ENCODE measurements at regions not wholly inside any gene's neighbourhood (a gene's known extent, or its start where the extent isn't known, plus 50 kb on each side); places are given as distances from the start of the nearest gene placed in this dataset.

DNA sequence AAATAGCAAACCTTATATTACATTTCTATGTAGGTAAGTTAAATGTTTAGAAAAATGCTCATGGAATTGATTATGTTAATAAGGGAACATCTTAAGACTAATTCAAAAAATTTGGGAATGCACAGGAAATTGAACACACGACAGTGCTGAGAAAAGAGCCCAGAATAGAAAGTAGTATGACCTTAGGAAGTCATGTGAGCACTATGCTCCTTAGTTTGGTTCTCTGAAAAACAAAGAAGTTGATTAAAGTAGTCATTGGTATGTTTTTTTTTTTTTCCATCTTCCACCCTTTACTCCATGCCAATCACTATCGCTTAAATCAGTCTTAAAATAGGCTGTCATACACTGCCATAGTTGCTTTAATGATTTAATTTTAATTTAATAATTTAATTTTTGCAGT is 242.9 kb downstream of the ANKRD7 start:
- H3K27me3 ChIP-seq (ENCODE audit: control insufficient read depth, insufficient read depth, low read length), result no peaks in the 10 kb centered on the region
- no peak overlapping the region for H3K4me3 ChIP-seq (ENCODE audit: insufficient read depth, low read depth, low read length)
- DNase-seq, result no peak
- no peaks in the 10 kb centered on the region for H3K36me3 ChIP-seq (replicated peaks; ENCODE audit: control insufficient read depth, insufficient read depth, low read length)

GRCh38 chr7:118472581-118472980 is 248.1 kb downstream of the ANKRD7 start:
- H3K27me3 ChIP-seq (ENCODE audit: control insufficient read depth, insufficient read depth, low read length), result no peaks in the 10 kb centered on the region
- H3K4me3 ChIP-seq (ENCODE audit: insufficient read depth, low read depth, low read length), result no peak overlapping the region
- no peaks in the 10 kb centered on the region for H3K36me3 ChIP-seq (replicated peaks; ENCODE audit: control insufficient read depth, insufficient read depth, low read length)
- DNase-seq, result no peak

- Histone ChIP-seq H3K36me3 (replicated peaks; ENCODE audit: control insufficient read depth, insufficient read depth, low read length) (no peaks in the 10 kb centered on the region), H3K27me3 (ENCODE audit: control insufficient read depth, insufficient read depth, low read length) (no peaks in the 10 kb centered on the region), H3K4me3 (ENCODE audit: insufficient read depth, low read depth, low read length) (no peak overlapping the region)
- no peak for DNase-seq
Measured at GRCh38 chr7:118473271-118473670, 248.8 kb downstream of the ANKRD7 start.

DNA sequence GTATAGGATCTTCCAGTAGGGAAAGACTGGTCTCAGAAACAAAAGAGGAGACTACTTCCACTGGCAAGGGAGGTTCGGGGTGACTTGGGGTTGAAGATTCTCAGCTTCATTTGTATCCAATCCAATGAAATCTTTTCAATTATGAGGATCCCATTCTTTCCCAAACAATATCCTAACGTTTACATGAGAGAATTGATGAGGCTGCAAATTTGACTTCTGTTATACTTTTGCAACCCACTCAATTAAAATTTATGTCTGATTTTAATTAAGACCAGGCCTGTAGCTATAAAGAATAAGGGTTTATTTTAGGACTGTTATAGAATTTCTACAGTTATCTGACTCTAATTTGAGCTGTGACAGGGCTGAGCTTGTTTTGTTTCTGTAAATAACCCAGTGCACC is 251.5 kb downstream of the ANKRD7 start:
- no peaks in the 10 kb centered on the region for H3K27me3 ChIP-seq (ENCODE audit: control insufficient read depth, insufficient read depth, low read length)
- no peaks in the 10 kb centered on the region for H3K36me3 ChIP-seq (replicated peaks; ENCODE audit: control insufficient read depth, insufficient read depth, low read length)
- no peak for DNase-seq
- H3K4me3 ChIP-seq (ENCODE audit: insufficient read depth, low read depth, low read length), result no peak overlapping the region

- Histone ChIP-seq H3K36me3 (replicated peaks; ENCODE audit: control insufficient read depth, insufficient read depth, low read length) (no peaks in the 10 kb centered on the region), H3K4me3 (ENCODE audit: insufficient read depth, low read depth, low read length) (no peak overlapping the region), H3K27me3 (ENCODE audit: control insufficient read depth, insufficient read depth, low read length) (no peaks in the 10 kb centered on the region)
- DNase-seq, result no peak
Measured at GRCh38 chr7:118477036-118477435, 252.5 kb downstream of the ANKRD7 start.

DNA sequence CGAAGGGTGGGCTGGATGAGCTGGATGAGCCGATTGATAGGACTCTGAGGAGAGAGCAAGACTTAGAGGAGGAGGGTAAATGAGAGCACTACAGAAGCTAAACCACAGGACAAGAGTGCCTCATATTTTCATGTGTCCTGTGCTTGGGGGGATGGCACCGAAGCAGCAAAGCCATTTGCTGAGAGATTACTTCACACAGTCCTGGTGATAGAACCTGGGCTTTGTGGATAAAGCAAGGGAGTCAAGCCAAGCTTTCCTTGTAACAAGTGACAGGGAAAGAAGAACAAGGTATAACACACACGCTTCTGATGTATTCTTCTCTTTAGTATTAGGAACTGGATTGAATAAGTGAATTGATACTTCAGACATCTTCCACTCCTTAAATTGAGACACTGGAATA is 253.7 kb downstream of the ANKRD7 start:
- H3K36me3 ChIP-seq (replicated peaks; ENCODE audit: control insufficient read depth, insufficient read depth, low read length), result no peaks in the 10 kb centered on the region
- no peak overlapping the region for H3K4me3 ChIP-seq (ENCODE audit: insufficient read depth, low read depth, low read length)
- DNase-seq, result no peak
- H3K27me3 ChIP-seq (ENCODE audit: control insufficient read depth, insufficient read depth, low read length), result no peaks in the 10 kb centered on the region

- DNase-seq, result no peak
- Histone ChIP-seq H3K4me3 (ENCODE audit: insufficient read depth, low read depth, low read length) (no peak overlapping the region), H3K27me3 (ENCODE audit: control insufficient read depth, insufficient read depth, low read length) (no peaks in the 10 kb centered on the region), H3K36me3 (replicated peaks; ENCODE audit: control insufficient read depth, insufficient read depth, low read length) (no peaks in the 10 kb centered on the region)
Measured at GRCh38 chr7:118478931-118479330, 254.4 kb downstream of the ANKRD7 start.

DNA sequence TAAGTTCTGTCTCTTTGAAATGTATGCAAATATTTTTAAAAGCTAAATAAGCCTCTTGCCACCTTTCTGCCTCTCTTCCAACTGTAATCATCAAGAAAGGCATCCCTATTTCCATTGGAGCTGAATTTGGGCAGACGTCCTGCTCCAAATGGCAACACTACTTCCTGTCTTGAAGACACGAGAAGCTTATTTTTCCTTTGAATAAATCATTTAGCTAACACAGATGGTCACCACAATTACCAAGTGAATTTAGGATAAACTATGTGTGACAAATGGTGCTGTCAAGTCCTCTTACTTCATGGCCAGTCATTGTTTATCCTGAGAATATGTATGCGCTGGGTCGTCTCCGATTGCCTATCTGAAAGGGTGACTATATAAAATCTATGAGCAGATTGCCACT is 268.0 kb downstream of the ANKRD7 start:
- Histone ChIP-seq H3K27me3 (ENCODE audit: control insufficient read depth, insufficient read depth, low read length) (no peaks in the 10 kb centered on the region), H3K36me3 (replicated peaks; ENCODE audit: control insufficient read depth, insufficient read depth, low read length) (no peaks in the 10 kb centered on the region), H3K4me3 (ENCODE audit: insufficient read depth, low read depth, low read length) (no peak overlapping the region)
- no peak for DNase-seq

DNA sequence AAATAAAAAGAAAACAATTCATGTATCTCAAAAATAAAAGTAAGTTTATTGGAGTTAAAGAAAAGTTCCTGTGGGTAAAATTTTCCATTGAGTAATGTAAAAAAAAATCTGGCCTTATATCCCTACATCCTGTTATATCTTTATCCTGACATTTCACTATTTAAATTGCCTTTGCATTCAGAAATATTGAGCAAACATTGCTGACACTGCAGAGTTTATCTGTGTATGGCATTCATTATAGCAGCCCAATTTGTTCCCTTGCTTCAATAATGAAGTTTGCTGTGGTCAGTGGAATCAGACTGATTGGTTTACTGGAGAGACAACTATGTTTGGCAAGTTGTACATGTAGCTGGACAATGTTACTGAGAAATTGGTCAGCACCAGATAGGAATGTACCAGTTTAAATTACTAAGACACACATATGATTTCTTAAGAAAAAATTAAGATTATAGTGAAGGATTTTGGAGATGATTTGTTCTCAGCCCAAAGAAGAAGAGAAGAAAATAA is 271.7 kb downstream of the ANKRD7 start:
- Histone ChIP-seq H3K36me3 (replicated peaks; ENCODE audit: control insufficient read depth, insufficient read depth, low read length) (no peaks in the 10 kb centered on the region), H3K27me3 (ENCODE audit: control insufficient read depth, insufficient read depth, low read length) (no peaks in the 10 kb centered on the region), H3K4me3 (ENCODE audit: insufficient read depth, low read depth, low read length) (no peak overlapping the region)
- DNase-seq, result no peak

DNA sequence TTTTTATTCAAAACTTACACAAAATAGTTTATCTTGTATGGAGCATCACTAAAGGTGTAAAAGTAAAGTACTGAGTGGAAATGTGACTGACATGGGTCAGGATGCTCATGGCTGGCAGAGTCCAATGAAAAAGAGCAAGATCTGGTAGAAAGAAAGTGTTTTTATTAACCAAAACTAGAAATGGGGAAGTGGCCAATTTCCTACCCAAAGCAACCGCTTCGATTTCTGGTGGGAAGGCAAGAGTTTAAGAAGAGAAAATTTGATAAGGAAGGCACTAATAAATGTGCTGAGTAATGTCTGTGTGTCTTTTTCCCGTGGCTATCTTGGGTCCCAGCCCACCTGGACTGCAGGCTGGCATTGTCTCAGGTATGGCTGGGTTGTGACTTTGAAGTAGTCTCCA is 277.7 kb downstream of the ANKRD7 start:
- no peak overlapping the region for H3K4me3 ChIP-seq (ENCODE audit: insufficient read depth, low read depth, low read length)

GRCh38 chr7:118511146-118511545 is 286.6 kb downstream of the ANKRD7 start:
- Histone ChIP-seq H3K4me3 (ENCODE audit: insufficient read depth, low read depth, low read length) (no peak overlapping the region), H3K27me3 (ENCODE audit: control insufficient read depth, insufficient read depth, low read length) (no peaks in the 10 kb centered on the region), H3K36me3 (replicated peaks; ENCODE audit: control insufficient read depth, insufficient read depth, low read length) (no peaks in the 10 kb centered on the region)
- DNase-seq, result no peak

More for the DNA sequence above, 277.7 kb downstream of the ANKRD7 start:
- no peaks in the 10 kb centered on the region for H3K27me3 ChIP-seq (ENCODE audit: control insufficient read depth, insufficient read depth, low read length)
- DNase-seq, result no peak
- no peaks in the 10 kb centered on the region for H3K36me3 ChIP-seq (replicated peaks; ENCODE audit: control insufficient read depth, insufficient read depth, low read length)

DNA sequence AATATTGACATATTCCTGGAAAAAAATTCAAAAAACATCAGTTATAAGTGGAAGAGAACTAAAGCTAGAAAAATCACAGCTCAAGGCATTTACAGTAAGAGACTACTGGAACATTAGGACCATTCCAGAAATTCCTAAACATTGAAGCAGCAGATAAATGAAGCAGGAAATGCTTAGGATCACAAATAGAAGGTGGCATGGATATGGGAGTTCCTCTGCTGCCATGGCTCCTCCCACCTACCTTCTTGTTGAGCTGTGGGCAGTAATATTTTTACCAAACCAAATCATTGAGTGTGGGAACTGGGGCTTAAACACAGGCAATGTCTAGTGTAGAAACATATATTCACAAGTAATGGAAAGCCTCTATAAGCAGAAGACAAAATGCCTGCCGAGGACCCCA is 292.8 kb downstream of the ANKRD7 start:
- no peaks in the 10 kb centered on the region for H3K27me3 ChIP-seq (ENCODE audit: control insufficient read depth, insufficient read depth, low read length)
- no peaks in the 10 kb centered on the region for H3K36me3 ChIP-seq (replicated peaks; ENCODE audit: control insufficient read depth, insufficient read depth, low read length)
- no peak overlapping the region for H3K4me3 ChIP-seq (ENCODE audit: insufficient read depth, low read depth, low read length)
- DNase-seq, result no peak

DNA sequence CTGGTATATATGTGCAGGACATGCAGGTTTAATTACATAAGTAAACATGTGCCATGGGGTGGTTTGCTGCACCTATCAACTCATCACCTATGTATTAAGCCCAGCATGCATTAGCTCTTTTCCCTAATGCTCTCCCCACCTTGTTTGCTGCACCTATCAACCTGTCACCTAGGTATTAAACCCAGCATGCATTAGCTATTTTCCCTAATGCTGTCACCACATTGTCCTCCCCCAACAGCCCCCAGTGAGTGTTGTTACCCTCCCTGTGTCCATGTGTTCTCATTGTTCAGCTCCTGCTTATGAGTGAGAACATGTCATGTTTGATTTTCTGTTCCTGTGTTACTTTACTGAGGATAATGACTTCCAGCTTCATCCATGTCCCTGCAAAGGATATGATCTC is 300.5 kb downstream of the ANKRD7 start:
- Histone ChIP-seq H3K36me3 (replicated peaks; ENCODE audit: control insufficient read depth, insufficient read depth, low read length) (no peaks in the 10 kb centered on the region), H3K27me3 (ENCODE audit: control insufficient read depth, insufficient read depth, low read length) (no peaks in the 10 kb centered on the region), H3K4me3 (ENCODE audit: insufficient read depth, low read depth, low read length) (no peak overlapping the region)
- no peak for DNase-seq

- no peaks in the 10 kb centered on the region for H3K27me3 ChIP-seq (ENCODE audit: control insufficient read depth, insufficient read depth, low read length)
- no peak overlapping the region for H3K4me3 ChIP-seq (ENCODE audit: insufficient read depth, low read depth, low read length)
- no peak for DNase-seq
- H3K36me3 ChIP-seq (replicated peaks; ENCODE audit: control insufficient read depth, insufficient read depth, low read length), result no peaks in the 10 kb centered on the region
Measured at GRCh38 chr7:118531566-118531965, 307.1 kb downstream of the ANKRD7 start.

DNA sequence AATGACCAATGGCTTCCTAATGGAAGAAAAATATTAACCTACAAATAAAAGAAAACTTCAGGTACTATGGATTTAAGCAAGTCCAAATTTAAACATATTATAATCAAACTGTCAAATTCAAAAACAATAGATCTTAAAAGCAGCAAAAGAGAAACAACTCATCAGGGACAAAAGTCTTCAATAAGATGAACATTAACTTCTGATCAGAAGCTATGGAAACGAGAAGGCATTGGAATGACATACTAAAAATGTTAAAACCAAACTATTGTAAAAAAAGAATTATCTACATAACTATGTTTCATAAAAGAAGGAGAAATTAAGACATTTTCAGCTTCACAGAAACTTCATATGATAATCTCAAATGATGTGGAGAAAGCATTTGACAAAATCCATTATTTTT is 334.7 kb downstream of the ANKRD7 start:
- Histone ChIP-seq H3K4me3 (ENCODE audit: insufficient read depth, low read depth, low read length) (no peak overlapping the region), H3K36me3 (replicated peaks; ENCODE audit: control insufficient read depth, insufficient read depth, low read length) (no peaks in the 10 kb centered on the region), H3K27me3 (ENCODE audit: control insufficient read depth, insufficient read depth, low read length) (no peaks in the 10 kb centered on the region)
- no peak for DNase-seq

GRCh38 chr7:118563311-118563710 is 338.8 kb downstream of the ANKRD7 start:
- DNase-seq, result no peak
- H3K27me3 ChIP-seq (ENCODE audit: control insufficient read depth, insufficient read depth, low read length), result no peaks in the 10 kb centered on the region
- H3K36me3 ChIP-seq (replicated peaks; ENCODE audit: control insufficient read depth, insufficient read depth, low read length), result no peaks in the 10 kb centered on the region
- H3K4me3 ChIP-seq (ENCODE audit: insufficient read depth, low read depth, low read length), result no peak overlapping the region
